Left ventricle myocardium inferior (tissue), 1 donor: ENCODE measurements at regions not wholly inside any gene's neighbourhood (a gene's known extent, or its start where the extent isn't known, plus 50 kb on each side); places are given as distances from the start of the nearest gene placed in this dataset.

ENCODE experiments used
- DNase-seq: peaks from one replicate; pipeline ENCODE4 v3.0.0-alpha.2; 2020
- H3K27ac ChIP-seq: fragments of 200-600 bp; replicated peaks from 2 replicates; pipeline ENCODE4 v1.8.0; 2021
- H3K27me3 ChIP-seq: fragments of 200-600 bp; 2 replicates; pipeline ENCODE4 v1.8.0; 2021; ENCODE audit warnings: low read depth
- H3K36me3 ChIP-seq: fragments of 200-600 bp; 2 replicates; pipeline ENCODE4 v1.8.0; 2021
- H3K4me1 ChIP-seq: fragments of 200-600 bp; 2 replicates; pipeline ENCODE4 v1.8.0; 2021
- H3K4me3 ChIP-seq: fragments of 200-600 bp; 2 replicates; pipeline ENCODE4 v1.8.0; 2021; ENCODE audit warnings: mild to moderate bottlenecking, moderate library complexity
- H3K9me3 ChIP-seq: fragments of 200-600 bp; replicated peaks from 2 replicates; pipeline ENCODE4 v1.8.0; 2021
- intact Hi-C: fragments of 100-400 bp; cut with micrococcal nuclease; formaldehyde crosslinking; loops from one replicate; pipeline ENCODE4 v1.11.0; 2022
- TF ChIP-seq, protein P1 (sequence below): fragments of 200-600 bp; IDR thresholded peaks from 2 replicates; pipeline ENCODE4 v1.8.0; 2021; ENCODE audit warnings: antibody characterized with exemption, mild to moderate bottlenecking, borderline replicate concordance
- donor health status: DM: no; HTN: yes; CAD: no; lungs with severe emphysema.

DNA sequence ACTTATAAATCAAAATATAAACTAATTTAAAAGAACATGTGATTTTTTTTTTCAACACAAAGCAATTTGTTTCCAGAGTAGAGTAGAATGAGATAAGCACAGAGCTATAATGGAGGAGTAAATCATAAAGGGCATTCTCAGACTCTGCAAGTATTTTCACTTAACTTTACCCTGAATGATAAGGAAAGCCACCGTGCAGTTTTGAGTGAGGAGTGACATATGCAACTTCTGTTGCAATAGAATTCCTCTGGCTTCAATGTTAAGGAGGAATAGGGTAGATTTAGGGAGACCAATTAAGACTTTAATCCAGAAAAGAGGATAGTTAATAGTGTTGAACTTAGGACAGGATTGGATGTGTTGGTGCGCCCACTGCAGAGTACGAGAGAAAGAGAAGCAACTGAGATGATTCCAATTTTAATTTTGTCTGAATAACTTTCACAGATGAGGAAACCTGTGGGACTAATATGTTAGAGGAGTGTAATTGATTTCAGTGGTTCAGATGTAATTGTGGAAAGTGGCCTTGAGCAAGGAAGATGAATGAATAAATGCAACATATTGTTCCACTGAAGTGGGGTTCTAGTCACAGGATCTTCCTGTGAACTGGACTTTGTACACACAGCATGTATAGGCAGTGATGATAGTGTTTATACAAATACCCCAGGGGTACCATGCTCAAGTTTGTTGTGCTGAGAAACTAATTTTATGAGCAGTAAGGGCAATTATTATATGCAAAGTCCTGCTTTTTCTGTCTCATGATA lies 255.5 kb upstream of the ANO3 start:
- TF ChIP-seq, protein P1, sequence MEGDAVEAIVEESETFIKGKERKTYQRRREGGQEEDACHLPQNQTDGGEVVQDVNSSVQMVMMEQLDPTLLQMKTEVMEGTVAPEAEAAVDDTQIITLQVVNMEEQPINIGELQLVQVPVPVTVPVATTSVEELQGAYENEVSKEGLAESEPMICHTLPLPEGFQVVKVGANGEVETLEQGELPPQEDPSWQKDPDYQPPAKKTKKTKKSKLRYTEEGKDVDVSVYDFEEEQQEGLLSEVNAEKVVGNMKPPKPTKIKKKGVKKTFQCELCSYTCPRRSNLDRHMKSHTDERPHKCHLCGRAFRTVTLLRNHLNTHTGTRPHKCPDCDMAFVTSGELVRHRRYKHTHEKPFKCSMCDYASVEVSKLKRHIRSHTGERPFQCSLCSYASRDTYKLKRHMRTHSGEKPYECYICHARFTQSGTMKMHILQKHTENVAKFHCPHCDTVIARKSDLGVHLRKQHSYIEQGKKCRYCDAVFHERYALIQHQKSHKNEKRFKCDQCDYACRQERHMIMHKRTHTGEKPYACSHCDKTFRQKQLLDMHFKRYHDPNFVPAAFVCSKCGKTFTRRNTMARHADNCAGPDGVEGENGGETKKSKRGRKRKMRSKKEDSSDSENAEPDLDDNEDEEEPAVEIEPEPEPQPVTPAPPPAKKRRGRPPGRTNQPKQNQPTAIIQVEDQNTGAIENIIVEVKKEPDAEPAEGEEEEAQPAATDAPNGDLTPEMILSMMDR: no peak
- H3K27ac ChIP-seq: no peak overlapping the region
- no peaks in the 10 kb centered on the region for H3K9me3 ChIP-seq
- intact Hi-C loops: no loop called here
- H3K4me3 ChIP-seq: no peak overlapping the region
- no peak for DNase-seq
- no peaks in the 10 kb centered on the region for H3K4me1 ChIP-seq
- no peaks in the 10 kb centered on the region for H3K27me3 ChIP-seq
- H3K36me3 ChIP-seq: no peaks in the 10 kb centered on the region

DNA sequence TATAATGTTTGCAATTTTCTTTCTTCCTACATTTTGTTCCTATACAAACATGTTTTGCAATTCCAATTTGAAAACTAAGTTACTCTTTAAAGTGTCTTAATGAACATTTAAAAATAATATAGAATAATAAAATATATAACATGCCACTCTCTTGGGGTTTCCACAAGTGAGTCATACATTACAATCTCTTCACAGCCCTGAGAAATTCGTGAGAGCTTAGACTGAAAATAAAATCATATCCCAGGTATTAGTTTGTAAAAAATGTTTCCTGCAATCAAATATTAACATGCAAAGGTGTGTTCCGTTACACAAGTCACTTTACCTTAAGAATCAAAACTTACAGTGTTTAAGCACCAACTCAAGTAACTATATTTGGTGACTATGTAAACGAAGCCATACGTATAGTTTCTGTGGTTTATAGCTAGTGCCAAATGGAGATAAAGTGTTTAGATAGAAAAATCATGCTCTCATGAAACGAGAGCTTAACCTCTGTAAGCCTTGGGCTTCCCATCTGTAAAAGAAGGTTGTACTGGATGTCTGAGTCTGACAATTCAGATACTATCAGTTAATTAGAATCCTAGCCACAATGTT lies 253.6 kb upstream of the ANO3 start:
- Histone ChIP-seq H3K9me3 (no peaks in the 10 kb centered on the region), H3K4me1 (no peaks in the 10 kb centered on the region), H3K27ac (no peak overlapping the region), H3K27me3 (no peaks in the 10 kb centered on the region), H3K36me3 (no peaks in the 10 kb centered on the region), H3K4me3 (no peak overlapping the region)
- TF ChIP-seq, protein P1: no peak
- no peak for DNase-seq
- intact Hi-C loops: no loop called here

DNA sequence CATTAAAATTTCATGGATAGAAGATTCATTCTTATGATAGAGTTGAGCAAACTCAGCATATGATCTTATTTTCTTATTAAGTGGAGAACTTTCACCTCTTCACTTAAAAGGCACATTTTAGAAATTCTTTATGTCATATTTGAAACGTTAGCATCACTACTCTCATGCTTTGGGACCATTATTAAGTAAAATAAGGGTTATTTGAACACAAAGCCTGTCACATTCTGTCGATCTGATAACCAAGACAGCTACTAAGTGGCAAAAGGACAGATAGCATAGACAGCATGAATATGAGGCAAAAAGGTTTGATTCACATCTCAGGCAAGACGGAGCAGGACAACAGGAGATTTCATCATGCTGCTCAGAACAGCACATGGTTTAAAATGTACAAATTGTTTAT lies 247.6 kb upstream of the ANO3 start:
- TF ChIP-seq, protein P1: no peak
- intact Hi-C loops: no loop called here
- Histone ChIP-seq H3K4me1 (no peaks in the 10 kb centered on the region), H3K36me3 (no peaks in the 10 kb centered on the region), H3K4me3 (no peak overlapping the region), H3K9me3 (no peaks in the 10 kb centered on the region), H3K27ac (no peak overlapping the region), H3K27me3 (no peaks in the 10 kb centered on the region)
- no peak for DNase-seq

DNA sequence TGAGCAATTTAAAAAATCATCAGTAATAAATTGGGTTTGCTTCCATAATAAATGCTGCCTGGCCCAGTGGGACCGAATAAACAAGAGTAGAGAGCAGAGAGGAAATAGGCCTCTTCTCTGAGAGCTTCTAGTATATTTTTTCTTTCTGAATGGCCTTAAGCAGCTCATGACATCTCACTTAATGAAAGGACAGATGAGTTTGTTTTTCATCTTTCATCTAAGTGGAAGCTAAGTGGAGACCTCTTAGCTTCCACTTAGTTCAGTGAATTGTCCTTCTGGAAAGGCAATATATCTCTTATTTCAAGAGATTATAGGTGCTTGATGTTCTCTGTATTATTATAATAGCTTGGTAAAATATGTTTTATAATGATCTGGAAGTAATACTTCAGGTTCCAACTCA lies 245.9 kb upstream of the ANO3 start:
- TF ChIP-seq, protein P1: no peak

DNA sequence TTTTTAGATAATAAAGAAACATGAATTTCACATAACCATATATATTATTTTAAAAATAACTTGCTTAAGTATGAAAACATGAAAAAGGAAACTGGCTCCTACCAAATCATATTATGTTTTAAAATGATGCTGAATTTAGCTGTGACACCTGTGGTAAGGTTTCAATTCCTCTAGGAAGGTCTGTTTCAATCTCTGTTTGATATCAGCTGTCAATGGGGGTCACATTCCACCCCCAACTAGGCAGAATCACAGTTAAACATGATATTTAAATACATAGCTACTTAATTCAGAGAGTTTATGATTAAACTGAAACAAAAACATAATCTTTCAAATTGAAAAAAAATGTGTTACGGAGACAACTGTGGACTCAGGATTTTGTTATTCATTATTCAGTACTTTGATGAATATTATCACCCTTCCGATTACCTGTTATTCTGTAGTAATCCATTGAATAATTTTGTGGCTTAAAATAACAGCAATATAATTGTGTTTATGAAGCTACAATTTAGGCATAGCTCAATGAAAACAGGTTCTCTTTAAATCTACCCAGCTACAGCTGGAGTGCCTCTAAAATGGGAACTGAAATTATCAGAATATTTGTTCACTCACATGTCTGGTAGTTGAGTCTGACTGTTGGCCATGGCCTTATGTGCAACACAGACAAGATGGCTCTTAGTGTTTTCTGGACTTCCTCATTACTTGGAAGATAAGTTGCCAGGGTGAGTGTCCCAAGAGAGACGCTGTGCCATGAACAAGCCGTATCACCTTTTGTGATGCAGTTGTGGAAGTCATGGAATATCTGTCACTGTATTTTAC lies 244.6 kb upstream of the ANO3 start:
- DNase-seq: no peak
- Histone ChIP-seq H3K9me3 (no peaks in the 10 kb centered on the region), H3K4me3 (no peak overlapping the region), H3K36me3 (no peaks in the 10 kb centered on the region), H3K27ac (no peak overlapping the region), H3K4me1 (no peaks in the 10 kb centered on the region), H3K27me3 (peaks cover 7% of the 10 kb centered on the region)
- TF ChIP-seq, protein P1: no peak
- intact Hi-C loops: no loop called here

More for the DNA sequence above, 245.9 kb upstream of the ANO3 start:
- Histone ChIP-seq H3K27ac (no peak overlapping the region), H3K4me1 (no peaks in the 10 kb centered on the region), H3K9me3 (no peaks in the 10 kb centered on the region), H3K36me3 (no peaks in the 10 kb centered on the region), H3K27me3 (peaks cover 7% of the 10 kb centered on the region), H3K4me3 (no peak overlapping the region)
- intact Hi-C loops: no loop called here
- no peak for DNase-seq
